Cardiac muscle cell (in vitro differentiated cells and primary cell): ENCODE measurements at regions not wholly inside any gene's neighbourhood (a gene's known extent, or its start where the extent isn't known, plus 50 kb on each side); places are given as distances from the start of the nearest gene placed in this dataset.

Source experiments
- DNase-seq, 2 donors: peaks; one replicate each; pipeline versions ENCODE4 v3.0.0 to v3.0.0-alpha.2; 2010 to 2017; ENCODE audit warnings: low read depth in 1 of 2, low spot score in 1 of 2
- H3K27ac ChIP-seq: fragments of 200-600 bp; sonication (generic); 2 replicates; pipeline ENCODE4 v1.5.1; 2016
- H3K27me3 ChIP-seq: fragments of 200-600 bp; sonication (generic); 2 replicates; pipeline ENCODE4 v1.6.0; 2016; ENCODE audit warnings: control low read depth
- H3K36me3 ChIP-seq: fragments of 200-600 bp; sonication (generic); 2 replicates; pipeline ENCODE4 v1.5.1; 2016; ENCODE audit warnings: control low read depth
- H3K4me1 ChIP-seq: fragments of 200-600 bp; sonication (generic); 2 replicates; pipeline ENCODE4 v1.8.1; 2017; ENCODE audit warnings: low read depth, mild to moderate bottlenecking, mixed run types
- H3K4me3 ChIP-seq: fragments of 200-600 bp; sonication (generic); 2 replicates; pipeline ENCODE4 v1.5.1; 2016; ENCODE audit warnings: mild to moderate bottlenecking
- H3K9me3 ChIP-seq: fragments of 200-600 bp; sonication (generic); 2 replicates; pipeline ENCODE4 v1.5.1; 2017; ENCODE audit warnings: low read depth, mild to moderate bottlenecking, control low read depth
- TF ChIP-seq, protein P1 (sequence below): IDR thresholded peaks from 2 replicates; pipeline ENCODE4 v1.5.1; 2012; ENCODE audit warnings: low read depth, mild to moderate bottlenecking, low read length

DNA sequence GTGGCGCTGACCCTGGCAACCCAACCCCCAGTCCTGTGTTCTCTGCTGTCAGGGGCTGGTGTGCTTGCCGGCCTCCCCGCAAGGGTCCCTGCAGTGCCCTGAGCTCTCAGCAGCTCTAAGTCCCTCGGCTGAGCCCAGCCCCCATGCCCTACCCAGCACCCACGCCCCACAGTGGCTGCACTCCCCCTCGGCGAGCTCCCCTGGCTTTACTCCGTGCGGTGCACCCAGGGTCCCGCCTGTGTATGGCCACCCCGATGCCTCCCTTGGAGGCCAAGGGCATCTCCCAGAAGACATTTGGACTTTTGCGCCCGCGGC is 72.5 kb upstream of the SHISAL1 start:
- Histone ChIP-seq H3K36me3 (no peaks in the 10 kb centered on the region), H3K4me3 (no peak overlapping the region), H3K27me3 (no peaks in the 10 kb centered on the region), H3K4me1 (no peaks in the 10 kb centered on the region), H3K9me3 (no peaks in the 10 kb centered on the region), H3K27ac (no peak overlapping the region)
- DNase-seq = no peak
- TF ChIP-seq, protein P1, sequence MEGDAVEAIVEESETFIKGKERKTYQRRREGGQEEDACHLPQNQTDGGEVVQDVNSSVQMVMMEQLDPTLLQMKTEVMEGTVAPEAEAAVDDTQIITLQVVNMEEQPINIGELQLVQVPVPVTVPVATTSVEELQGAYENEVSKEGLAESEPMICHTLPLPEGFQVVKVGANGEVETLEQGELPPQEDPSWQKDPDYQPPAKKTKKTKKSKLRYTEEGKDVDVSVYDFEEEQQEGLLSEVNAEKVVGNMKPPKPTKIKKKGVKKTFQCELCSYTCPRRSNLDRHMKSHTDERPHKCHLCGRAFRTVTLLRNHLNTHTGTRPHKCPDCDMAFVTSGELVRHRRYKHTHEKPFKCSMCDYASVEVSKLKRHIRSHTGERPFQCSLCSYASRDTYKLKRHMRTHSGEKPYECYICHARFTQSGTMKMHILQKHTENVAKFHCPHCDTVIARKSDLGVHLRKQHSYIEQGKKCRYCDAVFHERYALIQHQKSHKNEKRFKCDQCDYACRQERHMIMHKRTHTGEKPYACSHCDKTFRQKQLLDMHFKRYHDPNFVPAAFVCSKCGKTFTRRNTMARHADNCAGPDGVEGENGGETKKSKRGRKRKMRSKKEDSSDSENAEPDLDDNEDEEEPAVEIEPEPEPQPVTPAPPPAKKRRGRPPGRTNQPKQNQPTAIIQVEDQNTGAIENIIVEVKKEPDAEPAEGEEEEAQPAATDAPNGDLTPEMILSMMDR = no peak

DNA sequence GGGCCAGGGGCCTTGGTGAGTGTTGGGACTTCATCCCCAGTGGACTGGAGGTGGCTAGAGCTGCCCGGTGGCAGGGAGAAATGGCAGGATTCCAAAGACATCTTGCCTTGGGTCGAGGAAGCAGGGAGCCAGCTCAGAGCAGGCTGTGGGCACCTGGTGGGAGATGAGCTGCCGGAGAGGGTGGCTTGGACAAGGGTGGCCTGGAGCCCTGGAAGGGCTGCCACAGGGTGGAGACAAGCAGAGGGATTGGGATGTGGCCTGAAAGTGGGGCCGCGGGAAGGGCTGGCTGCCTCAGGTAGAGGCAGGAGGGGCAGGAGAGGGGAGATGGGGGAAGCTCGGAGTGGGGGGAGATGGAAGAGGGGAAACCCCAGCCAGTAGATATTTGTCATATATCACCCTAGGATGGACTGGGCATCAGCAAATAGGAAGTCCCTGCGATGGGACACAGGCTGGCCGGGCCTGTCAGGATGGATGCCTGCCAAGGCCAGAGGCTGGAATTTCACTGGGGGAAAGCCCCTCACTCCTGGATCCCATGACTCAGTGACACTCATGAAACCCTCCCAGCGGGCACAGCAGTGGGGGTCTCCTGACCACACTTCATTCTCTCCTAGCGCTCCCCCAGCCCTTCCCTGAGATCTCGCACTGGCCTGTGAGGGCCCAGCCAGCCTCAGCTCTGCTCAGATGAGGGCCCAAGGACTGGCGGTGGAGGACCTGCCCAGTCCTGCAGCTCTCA is 72.0 kb upstream of the SHISAL1 start:
- no peak for DNase-seq
- no peaks in the 10 kb centered on the region for H3K9me3 ChIP-seq
- H3K27ac ChIP-seq = no peak overlapping the region
- no peak overlapping the region for H3K4me3 ChIP-seq
- H3K27me3 ChIP-seq = no peaks in the 10 kb centered on the region
- TF ChIP-seq, protein P1 = no peak
- no peaks in the 10 kb centered on the region for H3K4me1 ChIP-seq
- no peaks in the 10 kb centered on the region for H3K36me3 ChIP-seq

DNA sequence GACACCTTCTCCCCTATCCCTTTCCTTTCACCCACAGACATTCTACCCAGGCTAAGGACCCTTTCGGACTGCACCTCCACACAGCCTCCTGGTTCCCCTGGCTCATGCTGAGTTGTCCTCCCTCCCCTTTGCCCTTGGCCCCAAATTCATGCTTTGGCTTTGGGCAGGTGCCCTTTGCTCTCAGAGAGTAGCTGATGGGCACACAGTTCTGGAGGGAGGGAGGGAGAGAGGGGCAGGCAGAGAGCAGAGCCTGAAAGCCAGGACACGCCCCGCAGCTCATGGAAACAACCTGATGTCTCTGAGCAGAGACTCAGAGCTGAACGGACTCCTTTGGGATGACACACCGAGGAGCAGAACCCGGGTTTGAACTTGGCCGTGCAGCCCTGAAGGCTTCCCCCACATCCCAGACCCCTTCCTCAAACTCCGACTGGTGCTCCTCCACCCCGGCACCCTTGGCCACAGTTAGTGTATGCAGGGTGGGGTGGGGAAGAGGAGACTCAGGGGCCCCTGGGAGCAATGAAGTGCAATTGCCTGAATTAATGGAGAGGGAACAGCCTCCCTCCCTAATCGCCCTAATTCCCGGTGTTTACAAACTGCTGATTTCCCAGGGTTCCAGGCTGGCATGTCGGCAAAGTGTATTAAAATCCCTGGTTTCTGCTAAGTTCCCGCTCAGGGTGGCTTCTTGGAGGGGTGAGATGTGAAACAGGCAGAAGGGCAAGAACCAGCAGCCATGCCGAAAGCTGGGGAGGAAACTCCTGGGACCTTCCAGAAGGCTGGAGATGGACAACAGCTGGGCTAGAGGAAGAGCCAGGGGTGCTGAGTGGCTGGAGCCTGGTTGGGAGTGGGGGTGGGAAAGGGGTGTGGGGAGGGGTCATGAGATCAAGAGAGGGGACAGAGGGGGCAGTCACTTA is 71.2 kb upstream of the SHISAL1 start:
- H3K36me3 ChIP-seq = no peaks in the 10 kb centered on the region
- TF ChIP-seq, protein P1 = no peak
- no peak overlapping the region for H3K4me3 ChIP-seq
- H3K27me3 ChIP-seq = no peaks in the 10 kb centered on the region
- DNase-seq = no peak
- H3K4me1 ChIP-seq = no peaks in the 10 kb centered on the region
- H3K27ac ChIP-seq = no peak overlapping the region
- no peaks in the 10 kb centered on the region for H3K9me3 ChIP-seq

DNA sequence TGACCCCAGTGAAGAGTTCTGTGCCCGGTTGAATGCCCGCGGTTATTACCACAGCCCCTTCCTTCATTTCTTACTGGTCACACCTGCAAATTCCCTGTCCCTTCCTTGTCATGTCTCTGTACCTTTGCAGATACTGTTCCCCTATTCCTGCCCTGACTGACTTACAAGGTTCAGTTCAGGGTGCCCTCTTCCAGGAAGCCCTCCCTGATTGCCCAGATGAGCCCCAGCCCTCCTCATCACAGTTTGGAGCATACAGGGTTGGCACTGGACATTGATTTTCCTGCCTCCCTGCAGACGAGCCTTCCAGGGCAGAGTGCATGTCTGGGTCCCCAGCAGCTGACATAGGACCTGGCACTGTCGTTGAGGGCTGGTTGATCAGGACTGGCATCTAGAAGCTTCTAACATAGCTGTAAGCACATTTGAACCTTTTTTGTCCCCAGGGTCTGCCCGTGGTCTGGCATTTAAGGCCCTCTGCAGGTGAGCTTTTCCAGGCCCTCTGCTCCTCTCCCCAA is 70.4 kb upstream of the SHISAL1 start:
- H3K9me3 ChIP-seq = no peaks in the 10 kb centered on the region
- no peaks in the 10 kb centered on the region for H3K4me1 ChIP-seq
- DNase-seq = no peak
- no peaks in the 10 kb centered on the region for H3K27me3 ChIP-seq
- TF ChIP-seq, protein P1 = no peak
- no peaks in the 10 kb centered on the region for H3K36me3 ChIP-seq
- H3K27ac ChIP-seq = no peak overlapping the region
- H3K4me3 ChIP-seq = no peak overlapping the region

DNA sequence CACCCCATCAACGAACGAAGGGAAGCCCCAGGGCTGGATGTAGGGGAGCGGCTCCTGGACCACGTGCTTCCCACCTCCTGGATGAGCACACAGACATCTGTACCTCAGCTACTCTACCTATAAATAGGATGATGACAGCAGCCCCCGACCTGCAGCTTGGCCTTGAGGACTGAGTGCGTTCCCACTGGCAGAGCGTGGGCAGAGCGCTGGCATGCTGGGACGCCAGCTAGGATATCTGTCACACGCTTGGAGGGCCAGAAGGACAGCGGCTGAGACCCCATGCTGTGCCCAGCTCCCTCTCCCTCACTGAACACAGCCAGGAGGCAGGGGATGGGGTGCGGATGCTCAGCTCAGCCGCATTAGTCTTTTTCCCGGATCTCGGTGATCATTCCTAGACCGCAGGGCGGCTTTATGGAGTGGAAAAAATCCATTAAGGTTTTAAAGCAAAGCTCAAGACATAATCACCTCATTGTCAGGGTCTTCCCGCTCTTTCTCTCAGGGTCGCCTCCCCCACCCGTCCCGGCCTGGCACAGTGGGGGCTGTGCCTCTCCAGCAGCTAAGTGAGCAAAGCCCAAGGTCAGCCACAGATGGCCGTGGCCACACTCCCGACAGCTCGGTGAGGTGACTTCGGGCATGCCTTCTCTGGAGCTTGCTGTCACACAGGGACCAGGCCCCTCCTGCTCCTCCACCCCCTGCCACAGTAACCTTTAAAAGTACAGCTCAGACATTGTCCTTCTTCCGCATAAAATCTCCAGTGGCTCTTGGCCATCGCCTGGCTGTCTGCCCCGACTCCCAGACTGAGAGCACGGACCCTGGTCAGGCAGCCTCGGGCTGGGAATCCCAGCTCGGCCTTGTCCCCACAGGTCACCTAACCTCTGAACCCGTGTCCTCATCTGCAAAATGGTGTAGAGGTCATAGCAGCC is 69.6 kb upstream of the SHISAL1 start:
- TF ChIP-seq, protein P1 = no peak
- no peak overlapping the region for H3K4me3 ChIP-seq
- no peaks in the 10 kb centered on the region for H3K36me3 ChIP-seq
- no peak overlapping the region for H3K27ac ChIP-seq
- DNase-seq = no peak
- H3K4me1 ChIP-seq = no peaks in the 10 kb centered on the region
- no peaks in the 10 kb centered on the region for H3K27me3 ChIP-seq
- H3K9me3 ChIP-seq = no peaks in the 10 kb centered on the region
